A549 (cell line): ENCODE measurements at regions not wholly inside any gene's neighbourhood (a gene's known extent, or its start where the extent isn't known, plus 50 kb on each side); places are given as distances from the start of the nearest gene placed in this dataset.

Experiments
- ATAC-seq, 2 experiments: fragments of 200-7000 bp in 1 of 2; fragments of >200 bp in 1 of 2; cut with Nextera tagmentation in 1 of 2; cut with Tn5 transposase in 1 of 2; 3 replicates each; pipeline versions ENCODE4 v1.8.0 to v1.9.1; 2018 to 2020; ENCODE audit warnings: mild to moderate bottlenecking in 1 of 2, moderate library complexity in 1 of 2
- CTCF ChIA-PET: fragments of 300-600 bp; sonication (Branson Sonifier 250); formaldehyde crosslinking; extraction: SDS; loops from one replicate; lab custom pipeline; 2021; ENCODE audit warnings: antibody characterized with exemption, inconsistent platforms; lab: Yijun Ruan, JAX
- POLR2A ChIA-PET: fragments of 350-600 bp; formaldehyde crosslinking; extraction: SDS; loops from one replicate; lab custom pipeline; 2021; ENCODE audit warnings: antibody characterized with exemption, inconsistent platforms; lab: Yijun Ruan, JAX
- DNase-seq, 2 experiments: peaks; one replicate each; pipeline versions ENCODE4 v3.0.0 to v3.0.0-alpha.2; 2011 to 2016; ENCODE audit warnings: low read depth in 1 of 2, low spot score in 1 of 2
- FAIRE-seq: peaks from 2 replicates; lab custom pipeline; 2011; peaks lifted over from hg19 to GRCh38; lab: Jason Lieb, UNC
- H3K27ac ChIP-seq, 2 experiments: fragments of >200 bp; sonication (Bioruptor Twin); formaldehyde crosslinking; 3 replicates each; pipeline ENCODE4 v1.5.1; 2016 to 2017
- H3K4me1 ChIP-seq: fragments of >200 bp; sonication (Bioruptor Twin); formaldehyde crosslinking; 3 replicates; pipeline ENCODE4 v1.6.1; 2016
- H3K4me2 ChIP-seq: fragments of >200 bp; sonication (Bioruptor Twin); formaldehyde crosslinking; 3 replicates; pipeline ENCODE4 v1.6.1; 2016
- H3K4me3 ChIP-seq: fragments of >200 bp; sonication (Bioruptor Twin); formaldehyde crosslinking; 3 replicates; pipeline ENCODE4 v1.5.1; 2016
- H3K9me3 ChIP-seq: fragments of >200 bp; sonication (Bioruptor Twin); formaldehyde crosslinking; 3 replicates; pipeline ENCODE4 v1.6.1; 2016
- CBX2 ChIP-seq: fragments of 200-600 bp; sonication (generic); IDR thresholded peaks from 2 replicates; pipeline ENCODE4 v1.6.1; 2016; ENCODE audit warnings: low read depth, mild to moderate bottlenecking, borderline replicate concordance
- CEBPB ChIP-seq, 2 experiments: fragments of >200 bp in 1 of 2; sonication (Bioruptor Twin) in 1 of 2; formaldehyde crosslinking in 1 of 2; IDR thresholded peaks; 2 replicates each; pipeline ENCODE4 v1.6.1; 2012 to 2016
- CHD2 ChIP-seq: fragments of 150-350 bp; IDR thresholded peaks from 2 replicates; pipeline ENCODE4 v1.6.1; 2014; ENCODE audit warnings: low read length; ENCODE audit not compliant: partially characterized antibody
- EP300 ChIP-seq, 2 experiments: fragments of >200 bp; sonication (Bioruptor Twin); formaldehyde crosslinking; IDR thresholded peaks; 2 replicates in 1 of 2; 3 replicates in 1 of 2; pipeline ENCODE4 v1.6.1; 2016 to 2017
- ESRRA ChIP-seq: fragments of 150-350 bp; IDR thresholded peaks from 2 replicates; pipeline ENCODE4 v1.6.1; 2014; ENCODE audit warnings: mild to moderate bottlenecking, low read length, borderline replicate concordance
- FOSL2 ChIP-seq, 2 experiments: fragments of 450-650 bp in 1 of 2; fragments of >200 bp in 1 of 2; sonication (Bioruptor Twin) in 1 of 2; formaldehyde crosslinking; IDR thresholded peaks; 2 replicates each; pipeline versions ENCODE4 v1.5.0 to v1.6.1; 2016 to 2020; ENCODE audit warnings: mild to moderate bottlenecking in 1 of 2, moderate library complexity in 1 of 2
- HOXA7 ChIP-seq: fragments of 250-450 bp; sonication (Bioruptor Pico); IDR thresholded peaks from 2 replicates; pipeline ENCODE4 v1.5.0; 2020; ENCODE audit warnings: mild to moderate bottlenecking, moderate library complexity
- HOXB13 ChIP-seq: fragments of 250-450 bp; sonication (Bioruptor Pico); IDR thresholded peaks from 2 replicates; pipeline ENCODE4 v1.5.0; 2020; ENCODE audit warnings: low read depth, mild to moderate bottlenecking, moderate library complexity
- KDM1A ChIP-seq: fragments of 200-600 bp; sonication (generic); IDR thresholded peaks from 2 replicates; pipeline ENCODE4 v1.6.1; 2016; ENCODE audit warnings: low read depth, mild to moderate bottlenecking
- MAFK ChIP-seq: fragments of 450-650 bp; IDR thresholded peaks from 2 replicates; pipeline ENCODE4 v1.6.1; 2014; ENCODE audit not compliant: partially characterized antibody
- NR3C1 ChIP-seq: fragments of >200 bp; sonication (Bioruptor Twin); formaldehyde crosslinking; IDR thresholded peaks from 3 replicates; pipeline ENCODE4 v1.6.1; 2017
- POLR2AphosphoS2 ChIP-seq: conservative IDR thresholded peaks from 2 replicates; pipeline ENCODE4 v1.6.1; 2012; ENCODE audit warnings: low read length, improper control_type of control experiment, inconsistent platforms
- RFX5 ChIP-seq: fragments of 450-650 bp; IDR thresholded peaks from 2 replicates; pipeline ENCODE4 v1.7.1; 2014; ENCODE audit warnings: antibody characterized with exemption, mild to moderate bottlenecking, moderate library complexity
- ZC3H11A ChIP-seq: fragments of 450-650 bp; IDR thresholded peaks from 2 replicates; pipeline ENCODE4 v1.6.1; 2014; ENCODE audit warnings: antibody characterized with exemption, mild to moderate bottlenecking
- ZFP36 ChIP-seq: fragments of 450-650 bp; IDR thresholded peaks from 2 replicates; pipeline ENCODE4 v1.6.1; 2014; ENCODE audit warnings: borderline replicate concordance; ENCODE audit not compliant: partially characterized antibody
- ZSCAN20 ChIP-seq: fragments of 250-450 bp; sonication (Bioruptor Pico); IDR thresholded peaks from 2 replicates; pipeline ENCODE4 v1.8.0; 2022; ENCODE audit warnings: mild to moderate bottlenecking, moderate library complexity
- WGBS: methylation state at CpG from one replicate; pipeline ENCODE4 v1.1.6; 2017; ENCODE audit errors: missing lambda C conversion rate; 5-methylcytosine and 5-hydroxymethylcytosine counted together
- TF ChIP-seq, protein P1 (sequence below): fragments of 150-350 bp; IDR thresholded peaks from 2 replicates; pipeline ENCODE4 v1.6.1; 2014; ENCODE audit warnings: low read depth, mild to moderate bottlenecking, low read length
- TF ChIP-seq, protein P2 (sequence below): fragments of 250-450 bp; sonication (Bioruptor Pico); IDR thresholded peaks from 2 replicates; pipeline ENCODE4 v1.5.0; 2020; ENCODE audit warnings: low read depth, mild to moderate bottlenecking, moderate library complexity
- TF ChIP-seq, protein P3 (sequence below): fragments of >200 bp; sonication (Bioruptor Twin); formaldehyde crosslinking; IDR thresholded peaks from 2 replicates; pipeline ENCODE4 v1.6.1; 2016

DNA sequence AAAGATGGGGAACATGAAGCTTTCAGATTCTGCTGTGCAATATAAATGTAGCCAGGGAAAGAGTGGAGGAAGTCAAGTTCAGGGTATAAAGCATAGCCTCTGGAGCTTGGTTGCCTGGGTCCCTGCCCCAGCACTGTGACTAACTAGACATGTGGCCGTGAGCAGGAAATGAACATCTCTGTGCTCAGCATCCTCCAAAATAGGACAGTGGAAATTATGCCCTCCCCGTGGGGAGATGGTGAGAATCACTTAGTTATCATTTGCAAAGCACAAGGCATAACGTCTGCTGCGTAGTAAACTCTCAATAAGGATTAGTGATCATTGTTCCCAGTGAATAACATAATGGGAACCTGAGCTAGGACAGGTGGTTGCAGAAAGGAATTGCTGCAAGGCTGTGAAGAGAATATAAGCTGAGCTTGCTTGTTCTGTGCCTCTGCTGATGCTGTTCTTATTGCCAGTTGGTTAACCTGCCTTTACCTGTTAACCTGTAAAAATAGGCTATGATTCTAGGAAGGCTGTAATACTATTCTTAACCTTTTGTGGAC is 441.0 kb downstream of the COG6 start:
- CTCF ChIA-PET, result interaction anchor here (1.4 to 2.2 kb wide), 2 partner anchors 11 to 27 kb away, joined by 4 to 7 read pairs; no protein-coding TSS in a partner anchor
- no peak for FAIRE-seq

DNA sequence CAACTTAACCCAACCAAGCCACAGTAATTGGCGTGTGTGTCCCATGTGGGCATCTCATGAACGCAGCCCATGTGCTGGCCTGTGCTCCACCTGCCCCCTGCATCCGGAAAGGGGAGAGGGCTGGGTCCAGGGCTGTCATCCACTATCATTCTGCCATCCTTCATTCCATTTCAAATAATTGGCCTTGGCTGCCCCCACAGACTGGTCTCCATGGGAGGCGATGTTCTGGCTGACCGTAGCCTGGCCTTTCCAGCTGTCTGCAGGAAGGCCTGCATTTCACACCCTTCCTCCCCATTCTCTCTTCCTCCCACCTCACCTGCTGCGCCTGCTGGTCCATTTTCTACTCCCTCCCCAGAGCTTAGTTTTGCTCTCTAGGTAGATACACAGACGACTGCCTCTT is 442.8 kb downstream of the COG6 start:
- Histone ChIP-seq H3K4me3 (no peak overlapping the region), H3K4me1 (peaks cover 10% of the 10 kb centered on the region; the same call in 1 of the 3 replicates), H3K27ac (no peak overlapping the region), H3K4me2 (no peak overlapping the region), H3K9me3 (peaks cover 7% of the 10 kb centered on the region; the same call in 1 of the 3 replicates)
- TF ChIP-seq CHD2 (no peak), EP300 (IDR thresholded peaks at IDR 0.05) (no peak), KDM1A (no peak), ZSCAN20 (CRISPR knock-in tag) (no peak)
- POLR2A ChIA-PET, result no interaction called here
- DNase-seq (no peak), FAIRE-seq (no peak), ATAC-seq (no peak)
- 77% methylated on average over 7 of the region's 7 CpGs for WGBS
- CTCF ChIA-PET, result no interaction called here

More for the DNA sequence above, 441.0 kb downstream of the COG6 start:
- Histone ChIP-seq H3K27ac (no peak overlapping the region), H3K4me2 (no peak overlapping the region), H3K4me1 (no peaks in the 10 kb centered on the region), H3K4me3 (no peak overlapping the region), H3K9me3 (peaks cover 7% of the 10 kb centered on the region; the same call in 1 of the 3 replicates)
- POLR2A ChIA-PET, result interaction anchor here (1.1 kb wide), 1 partner anchor 10 kb away, joined by 3 read pairs; no protein-coding TSS in a partner anchor
- no peak for ATAC-seq
- DNase-seq, result no peak
- TF ChIP-seq FOSL2 (IDR thresholded peaks at IDR 0.05) (no peak), FOSL2 (CRISPR knock-in tag; IDR thresholded peaks at IDR 0.05) (no peak), CEBPB (IDR thresholded peaks at IDR 0.05) (no peak), POLR2AphosphoS2 (no peak), ZC3H11A (no peak), ZFP36 (no peak)
- TF ChIP-seq, protein P1, sequence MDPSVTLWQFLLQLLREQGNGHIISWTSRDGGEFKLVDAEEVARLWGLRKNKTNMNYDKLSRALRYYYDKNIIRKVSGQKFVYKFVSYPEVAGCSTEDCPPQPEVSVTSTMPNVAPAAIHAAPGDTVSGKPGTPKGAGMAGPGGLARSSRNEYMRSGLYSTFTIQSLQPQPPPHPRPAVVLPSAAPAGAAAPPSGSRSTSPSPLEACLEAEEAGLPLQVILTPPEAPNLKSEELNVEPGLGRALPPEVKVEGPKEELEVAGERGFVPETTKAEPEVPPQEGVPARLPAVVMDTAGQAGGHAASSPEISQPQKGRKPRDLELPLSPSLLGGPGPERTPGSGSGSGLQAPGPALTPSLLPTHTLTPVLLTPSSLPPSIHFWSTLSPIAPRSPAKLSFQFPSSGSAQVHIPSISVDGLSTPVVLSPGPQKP, result no peak
- TF ChIP-seq, protein P2, sequence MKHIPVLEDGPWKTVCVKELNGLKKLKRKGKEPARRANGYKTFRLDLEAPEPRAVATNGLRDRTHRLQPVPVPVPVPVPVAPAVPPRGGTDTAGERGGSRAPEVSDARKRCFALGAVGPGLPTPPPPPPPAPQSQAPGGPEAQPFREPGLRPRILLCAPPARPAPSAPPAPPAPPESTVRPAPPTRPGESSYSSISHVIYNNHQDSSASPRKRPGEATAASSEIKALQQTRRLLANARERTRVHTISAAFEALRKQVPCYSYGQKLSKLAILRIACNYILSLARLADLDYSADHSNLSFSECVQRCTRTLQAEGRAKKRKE (CRISPR knock-in tag), result no peak
- WGBS, result 65% methylated on average over 4 of the region's 4 CpGs

DNA sequence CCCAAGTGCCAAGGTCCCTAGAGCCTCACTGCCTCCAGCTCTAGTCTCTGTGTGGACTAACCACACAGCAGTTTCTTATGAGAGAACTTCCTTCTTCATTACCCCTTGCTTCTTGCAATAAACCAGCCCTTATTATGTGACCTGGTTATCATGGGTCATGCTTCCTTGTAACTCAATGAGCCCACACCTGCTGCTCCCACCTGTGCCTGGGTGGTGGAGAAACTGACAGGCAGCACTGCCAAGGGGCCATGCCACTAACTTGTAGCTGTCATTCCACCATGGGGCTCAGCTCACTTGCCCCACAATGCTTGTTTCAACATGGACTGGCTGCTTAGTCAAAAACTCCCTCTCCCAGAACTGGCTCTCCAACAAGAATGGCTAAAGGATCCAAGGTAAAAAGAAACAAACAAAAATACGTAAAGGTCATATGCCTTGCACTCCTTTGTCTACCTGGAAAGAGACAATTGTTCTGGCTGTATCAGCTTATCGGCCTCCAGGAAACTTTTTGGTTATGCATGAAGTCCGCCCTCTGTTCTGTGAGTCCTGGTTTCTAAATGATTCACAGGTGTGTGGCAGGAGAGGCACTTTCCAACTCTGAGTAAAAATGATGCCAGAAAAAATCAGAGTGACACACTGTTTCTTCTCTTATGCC is 446.4 kb downstream of the COG6 start:
- peaks cover 10% of the 10 kb centered on the region; the same call in 1 of the 3 replicates for H3K4me1 ChIP-seq
- H3K4me2 ChIP-seq, result no peak overlapping the region
- ChIA-PET CTCF (interaction anchor here (0.7 kb wide), 1 partner anchor 33 kb away, joined by 3 read pairs; no protein-coding TSS in a partner anchor), POLR2A (no interaction called here)
- H3K4me3 ChIP-seq, result no peak overlapping the region
- DNase-seq (no peak), ATAC-seq (no peak), FAIRE-seq (no peak)
- TF ChIP-seq CBX2 (no peak), MAFK (no peak), RFX5 (no peak), HOXB13 (CRISPR knock-in tag) (no peak), NR3C1 (no peak), HOXA7 (CRISPR knock-in tag) (no peak), ESRRA (no peak)
- TF ChIP-seq, protein P3, sequence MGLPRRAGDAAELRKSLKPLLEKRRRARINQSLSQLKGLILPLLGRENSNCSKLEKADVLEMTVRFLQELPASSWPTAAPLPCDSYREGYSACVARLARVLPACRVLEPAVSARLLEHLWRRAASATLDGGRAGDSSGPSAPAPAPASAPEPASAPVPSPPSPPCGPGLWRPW, result no peak
- TF ChIP-seq, protein P1, result no peak
- TF ChIP-seq, protein P2 (CRISPR knock-in tag), result no peak
- H3K9me3 ChIP-seq, result peaks cover 7% of the 10 kb centered on the region; the same call in 1 of the 3 replicates
- 91% methylated on average over 3 of the region's 3 CpGs for WGBS
- H3K27ac ChIP-seq, result peak overlapping the region in 1 of 2 experiments; percentile 15; a peak in 1 of 6 replicates
